SK-N-SH (cell line): ENCODE measurements at regions not wholly inside any gene's neighbourhood (a gene's known extent, or its start where the extent isn't known, plus 50 kb on each side); places are given as distances from the start of the nearest gene placed in this dataset.

Source experiments
- CHD2 ChIP-seq: fragments of 150-350 bp; IDR thresholded peaks from 2 replicates; pipeline ENCODE4 v1.6.1; 2018; ENCODE audit warnings: low read length; ENCODE audit not compliant: partially characterized antibody
- CTCF ChIP-seq: fragments of 200-600 bp; sonication (generic); IDR thresholded peaks from 2 replicates; pipeline ENCODE4 v1.6.1; 2017; ENCODE audit warnings: antibody characterized with exemption, mild to moderate bottlenecking, moderate library complexity
- MXI1 ChIP-seq: IDR thresholded peaks from 2 replicates; pipeline ENCODE4 v1.6.1; 2012; ENCODE audit warnings: mild to moderate bottlenecking, low read depth, low read length, improper control_type of control experiment
- POLR2AphosphoS5 ChIP-seq: IDR thresholded peaks from 2 replicates; pipeline ENCODE4 v1.6.1; 2012; ENCODE audit warnings: low read depth, low read length
- RAD21 ChIP-seq: IDR thresholded peaks from 2 replicates; pipeline ENCODE4 v1.6.1; 2012; ENCODE audit warnings: mild to moderate bottlenecking, low read length
- SMC3 ChIP-seq: IDR thresholded peaks from 2 replicates; pipeline ENCODE4 v1.6.1; 2012; ENCODE audit warnings: low read depth, low read length, improper control_type of control experiment

GRCh38 chr3:80533553-80533952 is 765.8 kb upstream of the ROBO1 start:
- TF ChIP-seq CHD2 (no peak), CTCF (no peak), MXI1 (no peak), RAD21 (no peak), POLR2AphosphoS5 (no peak), SMC3 (no peak)
